ENCODE measurements at regions not wholly inside any gene's neighbourhood (a gene's known extent, or its start where the extent isn't known, plus 50 kb on each side); places are given as distances from the start of the nearest gene placed in this dataset.

GRCh38 chr12:61011767-61012423 is 1248.3 kb upstream of the USP15 start:
- Mint-ChIP-seq H3K4me3 (no peak overlapping the region), H3K4me1 (no peaks in the 10 kb centered on the region), H3K27ac (no peak overlapping the region), H3K36me3 (no peaks in the 10 kb centered on the region), H3K9me3 (peaks cover 0 to 4% (median 2%) of the 10 kb centered on the region in 7 donors), H3K27me3 (ENCODE audit: low read depth in 3 of 3) (peaks cover 0 to 2% (median 0%) of the 10 kb centered on the region in 3 donors)
- H3K9ac ChIP-seq (ENCODE audit: insufficient read depth, low read length, poor library complexity, severe bottlenecking) = no peak overlapping the region
- no peaks in the 10 kb centered on the region for H4K20me1 ChIP-seq (ENCODE audit: insufficient read depth, low read length)
- no peaks in the 10 kb centered on the region for H3K79me2 ChIP-seq (ENCODE audit: insufficient read depth, low read length)
- TF ChIP-seq, protein P1, sequence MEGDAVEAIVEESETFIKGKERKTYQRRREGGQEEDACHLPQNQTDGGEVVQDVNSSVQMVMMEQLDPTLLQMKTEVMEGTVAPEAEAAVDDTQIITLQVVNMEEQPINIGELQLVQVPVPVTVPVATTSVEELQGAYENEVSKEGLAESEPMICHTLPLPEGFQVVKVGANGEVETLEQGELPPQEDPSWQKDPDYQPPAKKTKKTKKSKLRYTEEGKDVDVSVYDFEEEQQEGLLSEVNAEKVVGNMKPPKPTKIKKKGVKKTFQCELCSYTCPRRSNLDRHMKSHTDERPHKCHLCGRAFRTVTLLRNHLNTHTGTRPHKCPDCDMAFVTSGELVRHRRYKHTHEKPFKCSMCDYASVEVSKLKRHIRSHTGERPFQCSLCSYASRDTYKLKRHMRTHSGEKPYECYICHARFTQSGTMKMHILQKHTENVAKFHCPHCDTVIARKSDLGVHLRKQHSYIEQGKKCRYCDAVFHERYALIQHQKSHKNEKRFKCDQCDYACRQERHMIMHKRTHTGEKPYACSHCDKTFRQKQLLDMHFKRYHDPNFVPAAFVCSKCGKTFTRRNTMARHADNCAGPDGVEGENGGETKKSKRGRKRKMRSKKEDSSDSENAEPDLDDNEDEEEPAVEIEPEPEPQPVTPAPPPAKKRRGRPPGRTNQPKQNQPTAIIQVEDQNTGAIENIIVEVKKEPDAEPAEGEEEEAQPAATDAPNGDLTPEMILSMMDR (IDR thresholded peaks at IDR 0.05) = no peak
- no peak overlapping the region for H3K27ac ChIP-seq (ENCODE audit: low read depth in 1 of 2, low read length in 2 of 2)
- H3K4me2 ChIP-seq (replicated peaks; ENCODE audit: extremely low read depth, low read length, poor library complexity, severe bottlenecking) = no peak overlapping the region
- H3K9me3 ChIP-seq (replicated peaks in 1 of 2; ENCODE audit: control insufficient read depth in 1 of 2, insufficient read depth in 1 of 2, low read length in 2 of 2) = peaks cover 4 to 10% of the 10 kb centered on the region in 2 donors
- H3K27me3 ChIP-seq (ENCODE audit: control insufficient read depth in 2 of 2, insufficient read depth in 2 of 2, low read length in 2 of 2) = no peaks in the 10 kb centered on the region
- no peak for DNase-seq
- H3K36me3 ChIP-seq (replicated peaks in 1 of 2; ENCODE audit: control insufficient read depth in 1 of 2, insufficient read depth in 2 of 2, low read length in 2 of 2) = no peaks in the 10 kb centered on the region
- 20% methylated on average over 1 of the region's 2 CpGs for WGBS (ENCODE audit: insufficient coverage)
- intact Hi-C loops (cut with micrococcal nuclease) = no loop called here
- H2AFZ ChIP-seq (ENCODE audit: insufficient read depth, low read depth, low read length, poor library complexity, severe bottlenecking) = no peak overlapping the region
- H3K4me3 ChIP-seq (replicated peaks in 1 of 3; ENCODE audit: low read depth in 2 of 3, low read length in 3 of 3) = no peak overlapping the region
- no peaks in the 10 kb centered on the region for H3K4me1 ChIP-seq (ENCODE audit: control insufficient read depth in 1 of 2, insufficient read depth in 2 of 2, low read length in 2 of 2)

GRCh38 chr12:61018571-61018970 is 1241.6 kb upstream of the USP15 start:
- Histone ChIP-seq H3K4me1 (ENCODE audit: control insufficient read depth in 1 of 2, insufficient read depth in 2 of 2, low read length in 2 of 2) (no peaks in the 10 kb centered on the region), H3K36me3 (replicated peaks in 1 of 2; ENCODE audit: control insufficient read depth in 1 of 2, insufficient read depth in 2 of 2, low read length in 2 of 2) (no peaks in the 10 kb centered on the region), H3K9ac (ENCODE audit: insufficient read depth, low read length, poor library complexity, severe bottlenecking) (no peak overlapping the region), H3K4me2 (replicated peaks; ENCODE audit: extremely low read depth, low read length, poor library complexity, severe bottlenecking) (no peak overlapping the region), H2AFZ (ENCODE audit: insufficient read depth, low read depth, low read length, poor library complexity, severe bottlenecking) (no peak overlapping the region), H3K27me3 (ENCODE audit: control insufficient read depth in 2 of 2, insufficient read depth in 2 of 2, low read length in 2 of 2) (no peaks in the 10 kb centered on the region), H3K4me3 (replicated peaks in 1 of 3; ENCODE audit: low read depth in 2 of 3, low read length in 3 of 3) (no peak overlapping the region), H4K20me1 (ENCODE audit: insufficient read depth, low read length) (no peaks in the 10 kb centered on the region), H3K9me3 (replicated peaks in 1 of 2; ENCODE audit: control insufficient read depth in 1 of 2, insufficient read depth in 1 of 2, low read length in 2 of 2) (peaks cover 11 to 27% of the 10 kb centered on the region in 2 donors), H3K79me2 (ENCODE audit: insufficient read depth, low read length) (no peaks in the 10 kb centered on the region), H3K27ac (ENCODE audit: low read depth in 1 of 2, low read length in 2 of 2) (no peak overlapping the region)
- TF ChIP-seq, protein P1 (IDR thresholded peaks at IDR 0.05) = no peak
- no peak for DNase-seq
- Mint-ChIP-seq H3K27ac (no peak overlapping the region), H3K9me3 (peaks cover 3 to 18% (median 10%) of the 10 kb centered on the region in 7 donors), H3K36me3 (no peaks in the 10 kb centered on the region), H3K4me1 (no peaks in the 10 kb centered on the region), H3K4me3 (no peak overlapping the region), H3K27me3 (ENCODE audit: low read depth in 3 of 3) (no peaks in the 10 kb centered on the region)
- intact Hi-C loops (cut with micrococcal nuclease) = no loop called here

Measured in CD14-positive monocyte (primary cell).